GM12878 (cell line): ENCODE measurements at regions not wholly inside any gene's neighbourhood (a gene's known extent, or its start where the extent isn't known, plus 50 kb on each side); places are given as distances from the start of the nearest gene placed in this dataset.

Source experiments
- ATAC-seq: fragments of 200-7000 bp; cut with Tn5 transposase; 3 replicates; pipeline ENCODE4 v1.9.1; 2020; ENCODE audit warnings: mild to moderate bottlenecking, moderate library complexity
- BruUV-seq: library from RNA; stranded (reverse); fragments of 400-500 nt; replicated peaks from 2 replicates; lab custom pipeline; 2021; lab: Mats Ljungman, UMichigan
- CTCF ChIA-PET: fragments of 300-600 bp; sonication (Branson Sonifier 250); formaldehyde crosslinking; extraction: SDS; loops from one replicate; lab custom pipeline; 2021; ENCODE audit warnings: inconsistent platforms; lab: Yijun Ruan, JAX
- POLR2A ChIA-PET: fragments of 350-600 bp; formaldehyde crosslinking; extraction: SDS; loops from one replicate; lab custom pipeline; 2021; ENCODE audit warnings: inconsistent platforms; lab: Charles Lee
- RAD21 ChIA-PET: fragments of 300-600 bp; sonication (Branson Sonifier 250); formaldehyde crosslinking; loops from one replicate; lab custom pipeline; 2023; ENCODE audit warnings: antibody characterized with exemption; ENCODE audit not compliant: unreplicated experiment; lab: Charles Lee
- SMC1A ChIA-PET: fragments of 300-600 bp; sonication (Branson Sonifier 250); formaldehyde crosslinking; loops from one replicate; lab custom pipeline; 2023; ENCODE audit not compliant: unreplicated experiment, uncharacterized antibody; lab: Charles Lee
- DNase-seq: peaks from one replicate; pipeline ENCODE4 v3.0.0-alpha.2; 2011; ENCODE audit warnings: low read depth, low spot score
- FAIRE-seq: peaks from 3 replicates; lab custom pipeline; 2011; peaks lifted over from hg19 to GRCh38; lab: Jason Lieb, UNC
- H2AFZ ChIP-seq: 2 replicates; pipeline ENCODE4 v1.6.0; 2011; ENCODE audit warnings: low read depth, low read length, control low read depth; ENCODE audit not compliant: control insufficient read depth
- H3K27ac ChIP-seq: 2 replicates; pipeline ENCODE4 v1.5.1; 2011; ENCODE audit warnings: control low read depth; ENCODE audit not compliant: control insufficient read depth, insufficient read depth
- H3K27me3 ChIP-seq, 2 experiments: replicated peaks in 1 of 2; 2 replicates each; pipeline versions ENCODE4 v1.6.0 to v1.6.1; 2011; ENCODE audit warnings: low read length in 1 of 2; ENCODE audit not compliant: control insufficient read depth in 2 of 2, insufficient read depth in 2 of 2
- H3K36me3 ChIP-seq, 2 experiments: 2 replicates each; pipeline ENCODE4 v1.5.1; 2011; ENCODE audit warnings: low read length in 1 of 2; ENCODE audit not compliant: control insufficient read depth in 2 of 2, insufficient read depth in 2 of 2
- H3K4me1 ChIP-seq: 2 replicates; pipeline ENCODE4 v1.6.1; 2011; ENCODE audit warnings: mild to moderate bottlenecking, low read length, moderate library complexity, mixed read lengths; ENCODE audit not compliant: control insufficient read depth, insufficient read depth
- H3K4me2 ChIP-seq: 2 replicates; pipeline ENCODE4 v1.6.0; 2011; ENCODE audit warnings: control low read depth; ENCODE audit not compliant: control insufficient read depth, insufficient read depth
- H3K4me3 ChIP-seq: fragments of 200-600 bp; sonication (generic); 2 replicates; pipeline ENCODE4 v1.5.1; 2016
- H3K79me2 ChIP-seq: 2 replicates; pipeline ENCODE4 v1.6.0; 2011; ENCODE audit warnings: low read length; ENCODE audit not compliant: control insufficient read depth, insufficient read depth
- H3K9ac ChIP-seq: 2 replicates; pipeline ENCODE4 v1.8.0; 2011; ENCODE audit warnings: low read length, control low read depth, mixed read lengths; ENCODE audit not compliant: control insufficient read depth, insufficient read depth
- H3K9me3 ChIP-seq: replicated peaks from 3 replicates; pipeline ENCODE4 v1.5.1; 2011; ENCODE audit warnings: mild to moderate bottlenecking, low read length; ENCODE audit not compliant: control insufficient read depth, insufficient read depth
- H4K20me1 ChIP-seq: 2 replicates; pipeline ENCODE4 v1.6.0; 2011; ENCODE audit not compliant: control insufficient read depth, insufficient read depth
- CBX5 ChIP-seq: sonication (generic); IDR thresholded peaks from 2 replicates; pipeline ENCODE4 v1.6.1; 2016; ENCODE audit warnings: low read depth, moderate library complexity, mild to moderate bottlenecking, inconsistent platforms
- CHD4 ChIP-seq: fragments of 200-600 bp; sonication (generic); IDR thresholded peaks from 2 replicates; pipeline ENCODE4 v1.6.1; 2016; ENCODE audit warnings: mild to moderate bottlenecking
- EZH2 ChIP-seq: IDR thresholded peaks from 2 replicates; pipeline ENCODE4 v1.6.1; 2012; ENCODE audit warnings: low read depth, mild to moderate bottlenecking, control low read depth, inconsistent platforms, low read length, borderline replicate concordance; ENCODE audit not compliant: control insufficient read depth
- HDAC6 ChIP-seq: fragments of 200-600 bp; sonication (generic); IDR thresholded peaks from one replicate; pipeline ENCODE4 v1.8.0; 2017; ENCODE audit warnings: antibody characterized with exemption; ENCODE audit not compliant: unreplicated experiment
- IRF5 ChIP-seq: fragments of 450-650 bp; IDR thresholded peaks from 2 replicates; pipeline ENCODE4 v1.6.1; 2017; ENCODE audit warnings: borderline replicate concordance
- JUNB ChIP-seq: IDR thresholded peaks from 2 replicates; pipeline ENCODE4 v1.6.1; 2016; ENCODE audit warnings: antibody characterized with exemption, mild to moderate bottlenecking
- MTA3 ChIP-seq: IDR thresholded peaks from 2 replicates; pipeline ENCODE4 v1.6.1; 2012; ENCODE audit warnings: low read length, inconsistent platforms, borderline replicate concordance
- PAX8 ChIP-seq: fragments of 450-650 bp; IDR thresholded peaks from 2 replicates; pipeline ENCODE4 v1.6.1; 2017; ENCODE audit warnings: mild to moderate bottlenecking, moderate library complexity
- RAD21 ChIP-seq: IDR thresholded peaks from 2 replicates; pipeline ENCODE4 v1.6.1; 2011; ENCODE audit warnings: mild to moderate bottlenecking, low read depth, low read length, moderate library complexity; ENCODE audit not compliant: insufficient read depth
- ZBTB40 ChIP-seq: fragments of 450-650 bp; IDR thresholded peaks from 2 replicates; pipeline ENCODE4 v1.6.1; 2016; ENCODE audit warnings: mild to moderate bottlenecking, moderate library complexity, borderline replicate concordance
- WGBS: methylation state at CpG from one replicate; pipeline ENCODE4 v1.1.6; 2016; ENCODE audit warnings: low lambda C conversion rate; ENCODE audit not compliant: insufficient replicate concordance, insufficient coverage; ENCODE audit errors: missing lambda C conversion rate; 5-methylcytosine and 5-hydroxymethylcytosine counted together
- in situ Hi-C: fragments of 300-500 bp; cut with MboI; formaldehyde crosslinking; loops from 9 replicates; pipeline ENCODE4 v1.14.3; 2018; ENCODE audit warnings: mixed read lengths
- intact Hi-C: fragments of 100-400 bp; cut with micrococcal nuclease; formaldehyde crosslinking; loops from one replicate; pipeline ENCODE4 v1.14.2; 2022; ENCODE audit not compliant: unreplicated experiment

- TF ChIP-seq IRF5 (no peak), MTA3 (no peak), PAX8 (no peak), RAD21 (no peak), CHD4 (no peak)
Measured at GRCh38 chr13:89363144-89363543, 1692.0 kb downstream of the SLITRK5 start (continued).

GRCh38 chr13:89372193-89372592 is 1701.0 kb downstream of the SLITRK5 start:
- WGBS = 55% methylated on average over 3 of the region's 3 CpGs
- Histone ChIP-seq H4K20me1 (no peaks in the 10 kb centered on the region), H3K4me3 (no peak overlapping the region), H3K9me3 (no peaks in the 10 kb centered on the region), H3K4me1 (no peaks in the 10 kb centered on the region), H3K27ac (no peak overlapping the region), H2AFZ (no peak overlapping the region), H3K4me2 (no peak overlapping the region), H3K79me2 (no peaks in the 10 kb centered on the region), H3K9ac (no peak overlapping the region), H3K27me3 (no peaks in the 10 kb centered on the region), H3K36me3 (no peaks in the 10 kb centered on the region)
- FAIRE-seq = no peak
- SMC1A ChIA-PET = no interaction called here
- in situ Hi-C loops = no loop called here
- no peak for ATAC-seq
- DNase-seq = no peak
- TF ChIP-seq JUNB (no peak), CBX5 (no peak), EZH2 (no peak), HDAC6 (no peak), ZBTB40 (no peak)
- no TSS peak for BruUV-seq
- intact Hi-C loops = no loop called here
- RAD21 ChIA-PET = no interaction called here
- CTCF ChIA-PET = no interaction called here
- POLR2A ChIA-PET = no interaction called here
